Transverse colon (tissue), 1 donor: ENCODE measurements at regions not wholly inside any gene's neighbourhood (a gene's known extent, or its start where the extent isn't known, plus 50 kb on each side); places are given as distances from the start of the nearest gene placed in this dataset.

ENCODE experiments used
- EP300 ChIP-seq: sonication (generic); formaldehyde crosslinking; IDR thresholded peaks from one replicate; pipeline ENCODE4 v1.6.1; 2017; ENCODE audit warnings: antibody characterized with exemption, low read depth
- POLR2A ChIP-seq: fragments of 450-650 bp; IDR thresholded peaks from one replicate; pipeline ENCODE4 v1.6.1; 2016; ENCODE audit warnings: antibody characterized with exemption, mild to moderate bottlenecking, moderate library complexity

GRCh38 chr4:156084373-156084772 is 130.7 kb upstream of the CTSO start:
- TF ChIP-seq POLR2A: no peak
- TF ChIP-seq EP300: no peak
